ENCODE measurements at regions not wholly inside any gene's neighbourhood (a gene's known extent, or its start where the extent isn't known, plus 50 kb on each side); places are given as distances from the start of the nearest gene placed in this dataset.

GRCh38 chr3:24650839-24651238, 156.2 kb upstream of the THRB start:
- H3K4me3 ChIP-seq (ENCODE audit: low read depth, low read length) = no peak overlapping the region
- TF ChIP-seq, protein P1, sequence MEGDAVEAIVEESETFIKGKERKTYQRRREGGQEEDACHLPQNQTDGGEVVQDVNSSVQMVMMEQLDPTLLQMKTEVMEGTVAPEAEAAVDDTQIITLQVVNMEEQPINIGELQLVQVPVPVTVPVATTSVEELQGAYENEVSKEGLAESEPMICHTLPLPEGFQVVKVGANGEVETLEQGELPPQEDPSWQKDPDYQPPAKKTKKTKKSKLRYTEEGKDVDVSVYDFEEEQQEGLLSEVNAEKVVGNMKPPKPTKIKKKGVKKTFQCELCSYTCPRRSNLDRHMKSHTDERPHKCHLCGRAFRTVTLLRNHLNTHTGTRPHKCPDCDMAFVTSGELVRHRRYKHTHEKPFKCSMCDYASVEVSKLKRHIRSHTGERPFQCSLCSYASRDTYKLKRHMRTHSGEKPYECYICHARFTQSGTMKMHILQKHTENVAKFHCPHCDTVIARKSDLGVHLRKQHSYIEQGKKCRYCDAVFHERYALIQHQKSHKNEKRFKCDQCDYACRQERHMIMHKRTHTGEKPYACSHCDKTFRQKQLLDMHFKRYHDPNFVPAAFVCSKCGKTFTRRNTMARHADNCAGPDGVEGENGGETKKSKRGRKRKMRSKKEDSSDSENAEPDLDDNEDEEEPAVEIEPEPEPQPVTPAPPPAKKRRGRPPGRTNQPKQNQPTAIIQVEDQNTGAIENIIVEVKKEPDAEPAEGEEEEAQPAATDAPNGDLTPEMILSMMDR (IDR thresholded peaks at IDR 0.05; ENCODE audit: insufficient read depth, low read depth, low read length) = no peak
- DNase-seq (ENCODE audit: low read depth) = no peak

DNA sequence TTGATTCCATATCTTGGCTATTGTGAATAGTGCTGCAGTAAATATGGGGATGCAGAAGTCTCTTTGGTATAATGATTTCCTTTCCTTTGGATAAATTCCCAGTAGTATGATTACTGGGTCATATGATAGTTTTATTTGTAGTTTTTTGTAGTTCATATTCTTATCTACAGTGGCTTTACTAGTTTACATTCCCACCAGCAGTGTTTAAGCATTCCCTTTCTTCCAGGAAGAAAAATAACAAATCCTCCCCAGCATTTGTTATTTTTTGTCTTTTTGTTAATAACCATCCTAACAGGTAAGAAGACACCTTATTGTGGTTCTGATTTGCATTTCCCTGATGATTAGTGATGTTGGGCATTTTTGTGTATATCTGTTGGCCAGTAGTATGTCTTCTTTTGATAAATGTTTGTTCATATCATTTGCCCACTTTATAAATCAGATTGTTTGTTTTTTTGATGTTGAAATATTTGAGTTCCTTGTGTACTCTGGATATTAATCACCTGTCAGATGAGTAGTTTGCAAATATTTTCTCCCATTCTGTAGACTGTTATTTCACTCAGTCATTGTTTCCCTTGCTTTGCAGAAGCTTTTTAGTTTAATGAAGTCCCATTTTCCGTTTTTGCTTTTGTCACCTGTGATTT, 163.3 kb upstream of the THRB start:
- H3K4me3 ChIP-seq (ENCODE audit: low read depth, low read length) = no peak overlapping the region
- TF ChIP-seq, protein P1 (IDR thresholded peaks at IDR 0.05; ENCODE audit: insufficient read depth, low read depth, low read length) = no peak
- peak; percentile 26 for DNase-seq (ENCODE audit: low read depth)

DNA sequence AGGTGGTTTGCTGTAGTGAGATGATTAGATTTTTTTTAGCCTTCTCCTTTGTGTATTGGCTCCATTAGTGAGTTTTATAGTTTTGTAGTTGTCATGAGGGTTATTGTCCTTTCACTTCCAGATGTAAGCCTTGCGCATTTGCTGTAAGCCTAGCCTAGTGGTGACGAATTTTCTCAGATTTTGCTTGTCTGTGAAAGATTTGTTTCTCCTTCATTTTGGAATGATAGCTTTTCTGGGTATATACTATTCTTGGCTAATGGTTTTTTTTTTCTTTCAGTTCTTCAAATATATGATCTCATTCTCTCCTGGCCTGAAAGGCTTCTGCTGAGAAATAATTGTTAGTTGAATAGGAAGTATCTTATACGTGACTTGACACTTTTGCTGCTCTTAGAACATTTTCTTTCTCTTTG, 166.5 kb upstream of the THRB start:
- DNase-seq (ENCODE audit: low read depth) = no peak
- no peak overlapping the region for H3K4me3 ChIP-seq (ENCODE audit: low read depth, low read length)
- TF ChIP-seq, protein P1 (IDR thresholded peaks at IDR 0.05; ENCODE audit: insufficient read depth, low read depth, low read length) = no peak

DNA sequence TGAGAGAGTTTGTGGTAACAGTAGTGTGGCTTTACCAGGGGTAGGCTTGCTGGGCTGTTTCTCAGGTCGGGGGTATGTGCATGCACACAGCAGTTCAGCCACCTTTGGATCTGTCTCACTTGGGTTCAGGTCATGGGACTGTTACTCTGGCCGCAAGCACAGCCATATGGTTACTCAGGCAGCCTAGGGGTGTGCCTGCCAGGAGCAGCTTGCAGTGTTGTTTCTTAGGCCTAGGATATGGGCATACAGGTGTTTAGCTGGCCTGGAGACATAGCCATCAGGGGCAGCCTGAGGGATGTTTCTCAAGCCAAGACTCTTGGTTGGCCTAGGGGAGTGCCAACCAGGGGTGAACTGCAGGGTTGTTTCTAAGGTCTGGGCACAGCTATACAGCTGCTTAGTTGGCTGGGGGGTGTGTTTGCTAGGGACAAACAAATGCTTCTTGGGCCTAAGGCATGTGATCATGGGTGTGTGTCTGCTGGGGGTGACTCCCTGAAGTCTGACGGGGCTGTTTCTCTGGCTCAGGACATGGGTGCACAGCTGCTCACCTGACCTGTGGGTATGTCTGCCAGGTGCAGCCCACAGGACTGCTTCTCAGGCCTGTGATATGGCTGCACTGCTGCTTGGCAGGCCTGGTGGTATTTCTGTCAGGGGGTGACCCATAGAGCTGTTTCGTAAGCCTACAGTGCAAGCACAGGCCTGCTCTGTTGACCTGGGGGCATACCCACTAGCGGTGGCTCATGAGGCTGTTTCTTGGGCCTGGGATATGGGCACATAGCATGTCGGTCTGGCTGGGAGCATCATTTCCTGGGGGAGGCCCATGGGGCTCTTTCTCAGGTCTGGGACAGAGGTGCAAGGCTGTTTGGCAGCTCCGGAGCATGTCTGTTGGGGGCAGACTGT, 168.0 kb upstream of the THRB start:
- TF ChIP-seq, protein P1 (IDR thresholded peaks at IDR 0.05; ENCODE audit: insufficient read depth, low read depth, low read length) = no peak
- no peak overlapping the region for H3K4me3 ChIP-seq (ENCODE audit: low read depth, low read length)
- DNase-seq (ENCODE audit: low read depth) = no peak

GRCh38 chr3:24663406-24663805, 168.8 kb upstream of the THRB start:
- no peak overlapping the region for H3K4me3 ChIP-seq (ENCODE audit: low read depth, low read length)
- TF ChIP-seq, protein P1 (IDR thresholded peaks at IDR 0.05; ENCODE audit: insufficient read depth, low read depth, low read length) = no peak
- no peak for DNase-seq (ENCODE audit: low read depth)

DNA sequence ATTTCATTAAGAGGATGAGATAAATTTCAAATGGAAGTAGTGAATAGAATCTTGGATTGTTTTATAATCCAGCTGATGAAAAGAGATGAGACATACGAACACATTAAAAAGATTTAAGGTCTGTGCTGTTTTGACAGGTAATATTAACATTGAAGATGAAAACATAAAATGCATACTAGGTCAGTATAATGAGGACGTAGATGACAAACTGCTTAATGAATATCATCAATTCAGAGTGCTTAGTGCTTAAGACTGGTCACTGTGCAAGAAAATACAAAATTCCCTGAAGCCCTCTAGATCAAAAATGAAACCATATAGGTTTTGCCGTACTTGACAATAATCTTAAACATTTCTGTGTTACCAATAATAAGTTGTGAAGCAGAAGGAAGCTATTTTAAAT, 173.4 kb upstream of the THRB start:
- no peak overlapping the region for H3K4me3 ChIP-seq (ENCODE audit: low read depth, low read length)
- TF ChIP-seq, protein P1 (IDR thresholded peaks at IDR 0.05; ENCODE audit: insufficient read depth, low read depth, low read length) = no peak
- DNase-seq (ENCODE audit: low read depth) = no peak
